ENCODE measurements at regions not wholly inside any gene's neighbourhood (a gene's known extent, or its start where the extent isn't known, plus 50 kb on each side); places are given as distances from the start of the nearest gene placed in this dataset.

GRCh38 chr13:86974251-86974994 lies 696.7 kb upstream of the SLITRK5 start:
- DNase-seq = no peak

GRCh38 chr13:86974995-86975328 lies 696.2 kb upstream of the SLITRK5 start:
- no peak for DNase-seq

DNA sequence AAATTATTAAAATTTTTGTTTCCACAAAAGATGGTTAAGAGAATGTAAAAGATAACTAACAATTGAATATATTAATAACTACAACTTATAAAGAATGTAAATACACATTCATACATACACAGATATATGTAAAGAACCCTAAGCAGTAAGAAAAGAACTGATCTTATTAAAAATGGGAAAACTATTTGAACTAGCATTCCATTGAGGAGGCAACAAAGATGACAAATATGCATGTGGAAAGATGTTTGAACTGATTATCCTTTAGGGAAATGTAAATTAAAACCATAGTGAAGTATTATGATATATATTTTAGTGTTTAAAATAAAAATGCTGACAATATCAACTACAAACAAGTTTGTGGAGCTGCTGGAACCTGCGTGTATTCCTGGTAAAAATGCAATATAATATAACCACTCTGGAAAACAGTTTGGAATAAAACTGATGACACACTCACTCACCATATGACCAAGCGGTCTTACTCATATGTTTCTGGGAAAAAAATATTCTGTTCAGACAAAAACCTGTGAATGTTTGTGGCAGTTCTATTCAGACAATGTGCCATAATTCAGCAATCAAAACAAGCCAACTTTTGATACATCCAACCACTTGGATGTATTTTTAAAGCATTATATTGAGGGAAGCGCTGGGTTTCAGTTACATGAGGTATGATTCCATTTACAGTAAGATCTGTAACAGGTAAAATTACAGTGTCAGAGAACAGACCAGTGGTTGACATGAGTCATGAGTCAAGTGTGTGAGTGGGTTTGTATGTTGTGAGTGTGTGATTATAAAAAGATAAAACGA lies 694.4 kb upstream of the SLITRK5 start:
- no peak for DNase-seq

GRCh38 chr13:86986448-86986847 lies 684.7 kb upstream of the SLITRK5 start:
- no peak for DNase-seq

- DNase-seq = no peak
Measured at GRCh38 chr13:86992251-86992650, 678.9 kb upstream of the SLITRK5 start.

DNA sequence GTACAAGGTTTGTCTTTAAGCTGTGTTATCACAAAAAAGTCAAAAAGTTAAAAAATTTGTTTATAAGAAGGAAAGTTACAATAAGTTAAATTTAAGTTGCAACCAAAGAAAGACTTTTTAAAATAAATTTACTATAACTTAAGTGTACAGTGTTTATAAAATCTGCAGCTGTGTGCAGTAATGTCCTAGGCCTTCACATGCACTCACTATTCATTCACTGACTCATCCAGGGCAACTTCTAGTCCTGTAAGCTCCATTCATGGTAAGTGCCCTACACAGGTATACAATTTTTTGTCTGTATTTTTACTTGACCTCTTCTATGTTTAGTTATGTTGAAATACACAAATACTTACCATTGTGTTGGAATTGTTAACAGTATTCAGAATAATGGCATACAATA lies 667.9 kb upstream of the SLITRK5 start:
- no peak for DNase-seq

DNA sequence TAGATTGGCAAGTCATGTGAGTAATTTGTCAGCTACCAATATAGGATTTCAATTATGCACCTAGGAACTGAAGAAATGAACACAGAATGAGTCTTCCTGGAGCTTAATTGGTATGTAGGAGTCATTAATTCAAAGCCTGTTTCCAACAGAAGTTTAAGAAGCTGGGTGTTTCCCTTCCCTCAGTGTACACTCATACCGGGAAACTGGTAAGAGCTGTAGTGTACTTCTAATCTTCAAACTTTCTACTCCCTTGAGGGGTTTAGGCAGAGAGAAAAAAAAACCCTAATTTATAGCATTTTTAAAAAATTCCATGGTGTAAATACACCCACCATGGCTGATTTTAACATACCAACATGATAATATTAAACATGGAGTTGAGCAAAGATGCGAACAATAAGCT lies 665.7 kb upstream of the SLITRK5 start:
- no peak for DNase-seq

GRCh38 chr13:87035526-87035925 lies 635.6 kb upstream of the SLITRK5 start:
- no peak for DNase-seq

DNA sequence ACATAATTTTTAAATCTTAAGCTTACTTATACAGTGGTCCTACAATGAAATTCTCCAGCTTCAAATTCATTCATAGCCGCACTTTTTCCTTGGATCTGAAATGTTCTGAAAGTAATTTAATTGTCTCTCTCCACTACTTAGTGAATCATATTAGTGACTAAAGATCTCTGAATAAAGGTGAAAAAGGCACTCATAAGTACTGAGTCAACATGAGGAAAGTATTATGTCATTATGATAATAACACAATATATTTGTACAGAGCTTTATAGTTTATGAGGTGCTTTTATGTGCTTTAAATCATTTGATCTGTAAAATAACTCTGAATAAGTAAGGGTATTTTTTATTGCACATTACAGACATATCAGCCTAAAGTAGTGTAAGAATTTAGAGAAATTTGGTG lies 628.2 kb upstream of the SLITRK5 start:
- no peak for DNase-seq

- no peak for DNase-seq
Measured at GRCh38 chr13:87052731-87053130, 618.4 kb upstream of the SLITRK5 start.

DNA sequence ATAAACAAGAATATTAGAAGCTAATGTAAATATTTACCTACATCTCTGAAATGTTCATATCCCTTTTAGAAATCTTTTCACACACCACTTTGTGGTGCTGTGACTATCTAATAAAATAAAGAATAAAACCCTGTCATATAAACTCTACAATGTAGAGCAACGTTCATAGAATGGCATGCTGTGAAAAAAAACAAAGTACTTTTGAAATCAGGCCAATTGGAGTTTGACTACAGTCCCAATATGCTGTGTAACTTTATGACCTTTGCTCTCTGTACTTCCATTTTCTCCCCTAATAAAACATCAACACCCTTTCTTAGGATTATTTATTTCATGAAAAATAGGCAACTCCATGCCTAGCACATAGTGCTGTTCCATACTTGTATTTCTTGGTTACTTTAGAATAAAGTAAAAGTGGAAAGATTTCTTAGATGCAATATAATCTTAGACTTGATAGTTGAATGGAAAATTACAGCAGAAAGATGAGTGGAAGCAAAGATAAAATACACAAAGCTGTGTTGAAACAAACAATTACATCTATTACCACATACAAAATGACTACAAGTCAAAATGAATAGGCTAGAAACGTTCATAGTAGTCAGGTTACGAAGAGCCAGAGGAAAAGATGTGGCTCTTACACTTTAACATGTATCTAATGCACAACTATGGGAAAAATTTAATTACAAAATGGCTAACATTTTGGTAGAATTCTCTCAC lies 613.2 kb upstream of the SLITRK5 start:
- no peak for DNase-seq

- DNase-seq = no peak
Measured at GRCh38 chr13:87058786-87059329, 612.3 kb upstream of the SLITRK5 start.

DNA sequence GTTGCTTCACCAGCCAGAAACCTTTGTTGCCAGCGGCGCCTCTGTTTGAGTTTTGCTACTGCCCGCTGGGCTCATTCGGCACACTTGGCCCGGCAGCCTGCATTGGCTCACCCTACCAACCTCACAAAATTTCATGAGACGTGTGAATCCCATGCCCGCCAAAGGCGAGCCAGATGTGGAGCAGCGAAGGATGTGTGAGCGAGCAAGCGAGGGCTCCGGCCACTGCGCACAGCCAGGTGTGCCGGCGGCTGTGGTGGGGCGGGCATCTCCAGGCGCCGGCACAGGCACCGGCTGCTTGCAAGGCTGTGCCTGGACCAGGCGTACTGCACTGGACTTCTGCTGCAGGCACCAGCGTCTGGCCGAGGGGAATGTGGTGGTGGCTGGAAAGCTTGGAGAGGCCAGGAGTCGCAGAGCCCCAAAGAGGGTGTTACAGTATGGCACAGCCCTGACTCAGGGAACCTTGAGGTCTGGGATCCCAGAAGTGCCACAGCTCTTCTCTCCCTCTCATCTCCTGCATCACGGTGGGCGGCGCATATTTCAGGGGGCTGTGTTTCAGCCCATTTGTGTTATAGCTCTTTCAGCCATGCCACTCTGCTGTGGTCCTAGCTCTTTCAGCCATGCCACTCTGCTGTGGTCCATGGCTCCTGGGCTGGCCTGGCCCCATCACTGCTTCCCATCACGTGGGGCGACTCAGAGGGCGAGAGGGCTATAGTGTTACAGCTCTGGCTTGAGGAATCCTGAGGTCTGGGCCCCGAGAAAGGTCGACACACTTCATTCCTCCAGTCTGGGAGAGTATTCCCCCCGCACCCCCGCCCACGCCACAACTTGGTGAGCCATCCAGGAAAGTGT lies 592.0 kb upstream of the SLITRK5 start:
- no peak for DNase-seq

- DNase-seq = no peak
Measured at GRCh38 chr13:87080100-87080779, 590.9 kb upstream of the SLITRK5 start.

DNA sequence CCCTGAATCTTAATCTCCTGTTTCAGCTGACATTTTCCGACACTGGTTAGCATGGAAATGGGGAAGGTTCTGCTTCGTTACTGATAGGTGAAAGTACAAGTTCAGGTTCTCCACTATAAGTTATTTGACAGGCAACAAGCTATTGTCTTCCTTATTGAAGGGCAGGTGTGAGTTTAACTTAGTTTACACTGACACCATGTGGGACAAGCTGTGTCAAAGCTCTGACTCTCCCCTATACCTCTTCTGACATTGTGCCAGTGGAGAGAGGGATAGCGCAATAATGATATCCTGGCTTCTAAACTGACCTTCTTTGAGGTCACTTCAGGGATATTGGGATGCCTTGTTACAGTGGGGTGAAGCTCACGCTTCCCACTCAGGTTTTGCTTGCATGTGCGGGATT lies 587.0 kb upstream of the SLITRK5 start:
- no peak for DNase-seq

GRCh38 chr13:87087741-87088140 lies 583.4 kb upstream of the SLITRK5 start:
- no peak for DNase-seq

- no peak for DNase-seq
Measured at GRCh38 chr13:87089391-87089790, 581.8 kb upstream of the SLITRK5 start.

DNA sequence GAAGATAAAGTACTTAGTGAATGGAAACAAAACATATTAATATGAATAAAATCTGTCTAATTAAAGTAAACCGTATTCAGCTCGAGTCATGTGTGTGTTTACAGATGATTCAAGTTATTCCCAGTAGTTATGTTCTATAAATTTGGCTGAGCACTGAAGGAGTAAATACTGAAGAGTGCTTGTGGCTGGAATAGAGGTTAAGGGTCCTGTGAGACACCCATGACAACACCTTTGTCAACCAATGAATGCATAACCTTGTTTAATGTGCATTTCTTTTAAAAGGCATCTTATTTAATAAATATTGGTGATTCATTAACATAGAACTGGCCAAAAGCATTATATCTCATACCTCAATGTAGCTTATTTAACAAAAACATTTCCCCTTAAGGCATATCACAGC lies 577.8 kb upstream of the SLITRK5 start:
- no peak for DNase-seq

DNA sequence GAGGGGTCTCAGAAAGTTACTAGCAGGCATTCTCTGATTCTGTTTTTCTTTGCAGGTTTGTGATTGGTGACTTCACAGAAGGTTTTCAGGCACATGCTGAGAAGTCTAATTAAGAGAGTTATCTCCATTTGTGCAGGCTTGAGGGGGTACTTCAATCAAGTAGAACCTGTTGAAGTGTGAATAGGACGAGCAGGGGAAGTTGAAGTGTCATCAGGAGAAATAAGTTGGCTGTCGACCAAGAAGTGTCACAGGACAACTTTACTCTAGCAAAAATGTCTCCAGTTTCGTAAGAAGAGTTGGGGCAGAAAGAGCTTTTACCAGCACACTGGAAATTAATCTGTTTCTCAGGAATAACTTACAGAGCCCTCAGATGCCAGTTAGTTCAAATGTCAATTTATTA lies 576.5 kb upstream of the SLITRK5 start:
- DNase-seq = no peak

- no peak for DNase-seq
Measured at GRCh38 chr13:87100431-87100830, 570.7 kb upstream of the SLITRK5 start.

DNA sequence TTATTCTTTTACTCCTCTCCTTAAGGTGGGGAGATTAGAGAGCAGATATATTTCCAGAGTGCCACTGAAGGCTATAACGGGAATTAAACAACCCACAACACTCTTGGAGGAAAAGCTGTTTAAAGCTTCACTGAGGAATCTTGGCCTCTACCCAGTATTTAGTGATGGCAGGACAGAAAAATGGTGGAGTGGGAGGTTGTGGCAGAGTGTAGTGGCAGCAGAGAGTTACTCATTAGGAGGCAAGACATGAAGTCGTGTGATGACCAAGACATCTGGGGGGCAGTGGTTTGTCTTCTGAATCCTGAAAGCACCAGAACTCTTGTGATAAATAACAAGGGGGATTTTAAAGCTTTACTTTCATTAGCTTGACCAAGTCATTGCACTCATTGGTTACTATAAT lies 563.5 kb upstream of the SLITRK5 start:
- DNase-seq = no peak

DNA sequence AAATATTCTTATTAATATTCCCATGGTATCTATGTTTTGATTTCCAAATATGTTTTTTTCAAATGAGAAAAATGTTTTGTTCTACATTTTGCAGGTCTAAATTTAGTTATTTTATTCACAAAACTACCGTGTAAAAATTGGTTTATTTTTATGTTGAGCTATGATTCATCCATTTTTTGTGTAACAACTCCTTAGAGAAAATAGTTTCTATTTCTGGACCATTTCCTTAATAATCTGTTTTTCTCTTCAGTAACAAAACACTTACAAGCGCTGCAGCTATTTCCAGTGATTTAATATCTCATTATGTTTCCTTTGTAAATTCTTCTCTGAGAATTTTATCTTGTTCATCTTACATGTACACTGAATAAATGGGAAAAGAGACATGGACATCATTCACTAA lies 550.7 kb upstream of the SLITRK5 start:
- no peak for DNase-seq
